ENCODE measurements at regions not wholly inside any gene's neighbourhood (a gene's known extent, or its start where the extent isn't known, plus 50 kb on each side); places are given as distances from the start of the nearest gene placed in this dataset.
"Not testable (repeated sequence)": the region's sequence is repeated elsewhere in the genome, so short reads cannot be mapped to it uniquely, and the experiment has no call there.

GRCh38 chr15:39246523-39246922 is 334.4 kb upstream of the THBS1 start:
- no peak for DNase-seq (ENCODE audit: low spot score)

DNA sequence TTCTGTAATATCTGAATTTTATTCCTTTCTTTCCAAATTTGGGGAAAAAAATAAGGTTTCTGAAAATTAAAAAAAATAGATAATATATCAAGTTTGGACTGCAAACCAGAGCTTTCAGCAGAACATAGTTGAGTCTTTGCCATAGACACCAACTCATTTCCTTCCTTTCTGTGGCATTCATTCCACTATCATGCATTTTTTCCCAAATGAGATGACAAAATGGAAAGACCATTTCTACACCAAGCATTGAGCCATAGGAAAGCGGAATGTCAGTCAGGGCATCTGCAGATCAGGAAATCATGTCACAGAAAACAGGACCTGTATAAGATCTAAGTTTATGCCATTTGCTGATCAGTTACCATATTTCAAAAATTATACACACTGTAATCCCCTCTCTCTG is 333.3 kb upstream of the THBS1 start:
- DNase-seq (ENCODE audit: low spot score): no peak

DNA sequence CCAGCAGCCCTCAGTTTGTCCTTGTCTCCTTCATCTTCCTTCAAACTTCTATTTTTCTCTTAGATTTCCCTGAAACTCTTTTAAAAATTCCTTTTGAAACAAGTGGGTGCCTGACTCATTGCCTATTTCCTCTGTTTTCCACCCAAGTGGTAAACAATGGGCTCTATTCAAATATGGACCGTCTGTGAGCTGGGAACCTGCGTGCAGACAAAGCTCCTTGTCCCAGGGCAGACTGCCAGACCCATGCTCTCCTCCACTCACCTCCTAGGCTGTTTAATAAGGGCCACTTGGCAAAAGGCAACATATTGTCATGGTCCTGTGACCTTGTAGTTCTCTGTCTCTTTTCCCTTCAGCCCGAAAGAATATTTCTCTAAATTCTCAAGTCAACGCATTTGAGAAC is 332.7 kb upstream of the THBS1 start:
- peak; percentile 56 for DNase-seq (ENCODE audit: low spot score)

DNA sequence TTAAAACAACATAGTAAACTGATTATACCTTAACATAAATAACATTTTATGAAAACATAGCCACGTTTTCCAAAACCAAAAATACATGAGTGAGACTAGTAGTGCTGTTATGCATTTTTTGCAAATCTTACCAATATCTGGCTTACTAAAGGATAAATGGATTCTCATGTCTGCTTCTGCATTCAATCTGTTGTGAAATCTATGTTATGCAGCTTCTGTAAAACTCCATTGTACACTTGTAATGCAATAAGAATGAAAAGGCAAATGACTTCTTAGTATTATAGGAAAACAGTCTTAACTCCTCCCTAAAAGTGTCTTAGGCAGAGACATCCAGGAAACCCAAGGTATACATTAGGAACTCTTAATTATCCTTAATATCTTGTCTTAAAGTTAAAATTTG is 330.9 kb upstream of the THBS1 start:
- no peak for DNase-seq (ENCODE audit: low spot score)

GRCh38 chr15:39250460-39251186 is 330.3 kb upstream of the THBS1 start:
- no peak for DNase-seq (ENCODE audit: low spot score)

DNA sequence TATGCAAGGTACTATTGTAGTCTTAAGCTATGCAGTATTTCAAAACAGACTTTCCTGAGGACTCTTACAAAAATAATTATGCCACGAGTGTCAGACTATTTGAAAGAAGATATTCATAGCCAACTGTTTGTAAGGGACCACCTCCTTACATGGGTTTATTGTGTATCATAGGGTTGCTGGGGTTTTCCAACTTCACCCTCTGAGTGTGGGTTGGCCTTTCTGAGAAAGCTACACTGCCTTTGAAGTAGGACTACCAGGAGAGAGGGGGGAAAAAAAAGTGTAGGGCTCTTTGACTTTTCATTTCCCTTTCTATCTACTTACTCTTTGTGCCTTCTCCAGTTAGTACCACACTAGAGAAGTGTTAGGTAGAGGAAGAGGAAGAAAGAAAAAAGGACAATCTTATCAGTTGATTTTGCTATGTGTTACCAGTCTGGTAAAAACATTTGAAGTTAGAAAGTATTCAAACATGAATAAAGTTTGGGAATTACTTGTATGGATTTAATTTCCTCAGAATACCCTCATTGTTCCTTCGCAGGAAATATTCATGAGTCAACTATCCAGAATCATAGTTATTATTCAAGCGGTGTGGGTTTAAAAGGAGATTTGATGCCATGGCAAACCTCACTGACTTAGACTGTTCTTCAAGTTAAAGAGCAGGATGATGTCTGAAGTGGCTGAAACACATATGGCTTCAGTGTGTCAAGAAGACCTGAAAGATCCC is 329.3 kb upstream of the THBS1 start:
- no peak for DNase-seq (ENCODE audit: low spot score)

DNA sequence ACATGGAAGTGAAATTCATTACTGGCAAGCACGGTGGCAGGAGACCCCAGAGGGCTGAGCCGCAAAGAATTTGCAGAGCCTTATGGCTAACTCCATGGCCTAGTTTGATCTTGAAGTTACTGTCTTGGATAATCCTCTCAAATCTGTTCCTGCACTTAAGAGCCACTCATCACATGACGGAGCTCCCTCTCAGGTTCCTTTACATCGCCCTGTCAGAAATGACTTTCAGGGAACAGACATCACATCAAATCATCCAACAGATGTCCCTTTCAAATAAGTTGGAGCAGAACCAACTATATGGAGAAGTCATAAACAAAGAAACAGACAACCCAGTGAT is 328.8 kb upstream of the THBS1 start:
- DNase-seq (ENCODE audit: low spot score): no peak

- DNase-seq (ENCODE audit: low spot score): no peak
These were observed 327.3 kb upstream of the THBS1 start for GRCh38 chr15:39253552-39253951.

- no peak for DNase-seq (ENCODE audit: low spot score)
These were observed 326.7 kb upstream of the THBS1 start for GRCh38 chr15:39254181-39254580.

DNA sequence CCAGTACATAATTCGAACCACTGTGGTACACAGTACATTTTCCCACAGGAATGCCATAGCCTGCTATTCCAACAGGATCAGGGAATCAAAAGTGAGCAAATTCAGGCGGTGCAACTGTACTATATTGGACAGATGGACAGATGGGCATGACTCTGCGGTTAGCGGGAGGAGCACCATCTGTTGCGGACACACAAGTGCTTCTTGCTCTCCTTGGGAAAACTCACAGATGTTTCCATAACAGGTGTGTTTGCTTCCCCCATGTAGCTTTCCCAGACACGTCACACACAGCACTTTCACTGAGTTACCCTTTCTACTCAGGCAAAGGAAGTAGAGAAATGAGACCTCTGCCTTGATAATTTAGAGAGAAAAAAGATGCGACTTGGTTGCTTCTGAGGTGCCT is 325.1 kb upstream of the THBS1 start:
- DNase-seq (ENCODE audit: low spot score): no peak

DNA sequence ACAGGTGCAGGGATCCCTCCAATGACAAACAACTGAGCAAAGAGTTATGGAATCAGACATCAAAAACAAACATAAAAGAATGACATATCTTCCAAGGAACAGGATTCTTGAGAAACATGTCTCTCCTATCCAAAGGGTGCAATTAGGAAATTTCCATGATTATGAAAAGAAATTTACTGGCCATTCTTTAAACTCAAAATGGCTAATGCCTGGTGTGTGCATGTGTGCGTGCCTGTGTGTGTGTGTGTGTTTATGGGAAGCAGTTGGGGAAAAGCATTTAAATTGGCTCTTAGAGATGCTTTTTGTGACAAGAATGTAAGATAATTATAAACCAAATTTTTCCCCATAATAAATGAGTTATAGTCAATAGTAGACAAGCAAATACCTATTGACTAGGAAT is 320.5 kb upstream of the THBS1 start:
- no peak for DNase-seq (ENCODE audit: low spot score)

- DNase-seq (ENCODE audit: low spot score): no peak
These were observed 320.1 kb upstream of the THBS1 start for GRCh38 chr15:39260791-39261190.

DNA sequence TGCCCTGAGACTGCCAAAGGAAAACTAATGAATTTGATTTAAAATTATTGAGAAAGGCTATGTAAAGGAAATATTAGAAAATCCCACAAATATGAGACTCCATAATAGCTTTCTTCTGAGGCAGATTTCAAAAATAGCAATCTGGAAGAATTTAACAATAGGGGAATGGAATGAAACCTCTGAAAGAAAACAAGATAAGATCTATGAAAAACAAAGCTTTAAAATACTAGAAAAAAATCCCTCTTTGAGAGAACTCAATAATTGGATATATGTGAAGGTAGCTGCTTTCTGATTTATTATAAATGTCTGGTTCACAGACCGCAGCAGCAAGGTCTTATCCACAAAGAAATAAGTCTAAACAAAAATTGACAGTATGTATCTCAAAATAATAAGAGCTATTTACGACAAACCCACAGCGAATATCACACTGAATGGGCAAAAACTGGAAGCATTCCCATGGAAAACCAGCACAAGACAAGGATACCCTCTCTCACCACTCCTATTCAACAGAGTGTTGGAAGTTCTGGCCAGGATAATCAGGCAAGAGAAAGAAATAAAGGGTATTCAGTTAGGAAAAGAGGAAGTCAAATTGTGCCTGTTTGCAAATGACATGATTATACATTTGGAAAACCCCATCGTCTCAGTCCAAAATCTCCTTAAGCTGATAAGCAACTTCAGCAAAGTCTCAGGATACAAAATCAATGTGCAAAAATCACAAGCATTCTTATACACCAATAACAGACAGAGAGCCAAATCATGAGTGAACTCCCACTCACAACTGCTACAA is 319.3 kb upstream of the THBS1 start:
- not testable (repeated sequence) for DNase-seq (ENCODE audit: low spot score)

- DNase-seq (ENCODE audit: low spot score): not testable (repeated sequence)
These were observed 317.7 kb upstream of the THBS1 start for GRCh38 chr15:39262995-39263772.

DNA sequence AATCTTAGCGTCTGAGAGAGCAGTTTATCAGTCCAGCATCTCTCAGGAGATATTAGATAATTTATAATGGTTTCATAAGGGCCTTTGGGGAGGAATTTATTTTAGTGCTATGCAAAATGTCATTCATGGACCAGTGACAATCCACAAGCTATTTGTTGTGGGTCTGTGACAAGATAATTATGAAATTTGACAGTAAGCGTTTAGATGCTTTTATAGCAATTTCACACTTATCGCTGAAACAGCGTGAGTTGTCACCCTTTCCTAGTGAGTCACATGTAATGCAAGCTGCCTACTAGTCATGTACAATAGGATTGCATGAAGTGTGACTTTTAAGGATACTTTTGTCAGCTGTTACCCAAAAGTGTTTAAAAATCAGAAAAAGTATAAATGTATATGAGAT is 315.6 kb upstream of the THBS1 start:
- no peak for DNase-seq (ENCODE audit: low spot score)

DNA sequence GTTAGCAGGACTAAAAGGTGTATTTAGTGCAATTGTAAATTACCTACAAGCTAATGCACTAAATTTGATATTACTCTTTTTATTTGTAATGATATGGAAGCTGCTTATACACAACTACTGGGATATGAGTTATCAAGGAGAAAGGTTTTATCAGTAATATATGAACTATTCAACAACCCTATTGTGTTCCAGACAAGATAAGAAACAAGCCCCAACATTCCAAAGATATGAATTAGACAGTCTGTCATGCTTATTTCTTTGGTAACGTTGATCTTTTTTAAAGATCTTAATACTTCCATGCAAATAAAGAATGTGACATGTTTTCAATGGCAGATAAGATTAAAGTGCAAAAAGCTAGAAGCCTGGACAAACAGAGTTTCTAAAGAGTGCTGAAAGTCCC is 314.0 kb upstream of the THBS1 start:
- DNase-seq (ENCODE audit: low spot score): no peak

- no peak for DNase-seq (ENCODE audit: low spot score)
These were observed 313.2 kb upstream of the THBS1 start for GRCh38 chr15:39267685-39268084.

- no peak for DNase-seq (ENCODE audit: low spot score)
These were observed 311.5 kb upstream of the THBS1 start for GRCh38 chr15:39269352-39269751.

DNA sequence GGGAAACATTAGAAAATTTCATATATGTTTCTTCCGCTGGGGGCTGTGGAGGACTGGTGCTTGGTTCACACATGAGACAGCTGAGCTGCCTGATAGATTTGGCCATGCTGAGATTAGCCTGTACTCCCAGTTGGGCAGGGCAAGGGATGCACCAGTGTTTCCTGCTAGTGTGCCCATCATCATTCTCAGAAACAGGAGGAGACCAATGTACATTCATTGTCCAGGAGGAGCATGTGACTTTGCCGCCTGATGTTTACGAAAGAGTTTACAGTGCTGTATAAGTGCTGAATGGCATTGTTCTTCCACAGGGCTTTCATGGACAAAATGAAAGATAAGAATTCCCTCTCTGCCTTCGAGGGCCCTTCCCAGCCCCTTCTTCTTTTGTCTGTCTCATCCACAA is 311.1 kb upstream of the THBS1 start:
- no peak for DNase-seq (ENCODE audit: low spot score)

DNA sequence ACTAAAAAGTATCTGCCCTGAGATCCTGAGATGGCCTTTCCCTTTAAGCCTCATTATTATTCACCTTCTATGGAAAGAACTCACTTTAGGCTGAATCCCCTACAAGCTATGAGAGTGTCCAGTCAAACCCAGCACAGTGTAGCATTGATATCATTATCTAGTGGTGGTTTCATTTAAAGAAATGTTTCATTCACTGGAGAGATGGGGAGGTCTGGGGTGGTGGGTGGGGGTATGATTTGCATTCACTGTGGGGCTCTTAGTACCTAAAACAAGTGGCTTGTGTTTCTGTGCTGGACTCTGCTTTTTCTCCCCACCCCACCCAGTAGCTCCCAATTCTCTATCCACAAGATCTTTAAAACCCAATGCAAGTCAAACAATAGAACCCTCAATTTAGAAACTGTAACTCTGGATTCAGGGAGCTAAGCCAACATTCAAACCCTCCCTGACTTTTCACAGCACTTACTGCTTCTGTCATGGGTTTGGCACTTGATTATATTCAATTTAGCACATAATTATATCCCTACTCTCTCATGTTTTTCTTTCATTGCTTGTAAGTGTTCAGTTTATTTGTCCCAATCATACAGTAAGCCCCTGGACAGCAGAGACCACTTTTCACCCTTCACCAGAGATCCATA is 310.5 kb upstream of the THBS1 start:
- no peak for DNase-seq (ENCODE audit: low spot score)

GRCh38 chr15:39270934-39271333 is 309.9 kb upstream of the THBS1 start:
- peak; percentile 63 for DNase-seq (ENCODE audit: low spot score)

GRCh38 chr15:39272901-39273300 is 308.0 kb upstream of the THBS1 start:
- DNase-seq (ENCODE audit: low spot score): no peak

Measured in AG08396 (cell line).